Neural progenitor cell (in vitro differentiated cells): ENCODE measurements at regions not wholly inside any gene's neighbourhood (a gene's known extent, or its start where the extent isn't known, plus 50 kb on each side); places are given as distances from the start of the nearest gene placed in this dataset.

Experiments used
- EZH2 ChIP-seq: fragments of 200-600 bp; sonication (generic); IDR thresholded peaks from 2 replicates; pipeline ENCODE4 v1.6.1; 2017; ENCODE audit warnings: antibody characterized with exemption, mild to moderate bottlenecking, moderate library complexity
- EZH2phosphoT487 ChIP-seq: fragments of 200-600 bp; sonication (generic); IDR thresholded peaks from 2 replicates; pipeline ENCODE4 v1.6.1; 2017; ENCODE audit warnings: antibody characterized with exemption
- TF ChIP-seq, protein P1 (sequence below): fragments of 200-600 bp; sonication (generic); IDR thresholded peaks from 2 replicates; pipeline ENCODE4 v1.5.1; 2017; ENCODE audit warnings: antibody characterized with exemption, mild to moderate bottlenecking

DNA sequence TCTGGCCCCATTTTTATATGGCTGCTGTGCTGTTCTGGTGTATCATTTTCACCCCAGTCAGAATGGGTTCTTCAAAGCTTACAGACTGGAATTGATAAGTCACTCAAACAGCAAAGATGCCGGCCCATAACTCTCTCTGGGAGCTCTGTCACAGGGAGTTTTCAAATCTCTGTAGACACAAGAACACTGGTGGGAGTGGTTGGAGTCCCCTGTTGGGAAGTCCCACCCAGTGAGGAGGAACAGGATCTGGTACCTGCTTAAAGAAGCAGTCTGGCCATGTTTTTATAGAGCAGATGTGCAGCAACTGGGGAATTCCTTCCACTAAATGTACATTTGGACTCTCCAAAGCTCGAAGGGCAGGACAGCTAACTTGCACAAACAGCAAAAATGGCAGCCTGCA, 69.3 kb upstream of the UGT2B7 start:
- TF ChIP-seq, protein P1, sequence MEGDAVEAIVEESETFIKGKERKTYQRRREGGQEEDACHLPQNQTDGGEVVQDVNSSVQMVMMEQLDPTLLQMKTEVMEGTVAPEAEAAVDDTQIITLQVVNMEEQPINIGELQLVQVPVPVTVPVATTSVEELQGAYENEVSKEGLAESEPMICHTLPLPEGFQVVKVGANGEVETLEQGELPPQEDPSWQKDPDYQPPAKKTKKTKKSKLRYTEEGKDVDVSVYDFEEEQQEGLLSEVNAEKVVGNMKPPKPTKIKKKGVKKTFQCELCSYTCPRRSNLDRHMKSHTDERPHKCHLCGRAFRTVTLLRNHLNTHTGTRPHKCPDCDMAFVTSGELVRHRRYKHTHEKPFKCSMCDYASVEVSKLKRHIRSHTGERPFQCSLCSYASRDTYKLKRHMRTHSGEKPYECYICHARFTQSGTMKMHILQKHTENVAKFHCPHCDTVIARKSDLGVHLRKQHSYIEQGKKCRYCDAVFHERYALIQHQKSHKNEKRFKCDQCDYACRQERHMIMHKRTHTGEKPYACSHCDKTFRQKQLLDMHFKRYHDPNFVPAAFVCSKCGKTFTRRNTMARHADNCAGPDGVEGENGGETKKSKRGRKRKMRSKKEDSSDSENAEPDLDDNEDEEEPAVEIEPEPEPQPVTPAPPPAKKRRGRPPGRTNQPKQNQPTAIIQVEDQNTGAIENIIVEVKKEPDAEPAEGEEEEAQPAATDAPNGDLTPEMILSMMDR = no peak
- no peak for TF ChIP-seq EZH2phosphoT487
- TF ChIP-seq EZH2 = no peak
